ENCODE measurements at regions not wholly inside any gene's neighbourhood (a gene's known extent, or its start where the extent isn't known, plus 50 kb on each side); places are given as distances from the start of the nearest gene placed in this dataset.

DNA sequence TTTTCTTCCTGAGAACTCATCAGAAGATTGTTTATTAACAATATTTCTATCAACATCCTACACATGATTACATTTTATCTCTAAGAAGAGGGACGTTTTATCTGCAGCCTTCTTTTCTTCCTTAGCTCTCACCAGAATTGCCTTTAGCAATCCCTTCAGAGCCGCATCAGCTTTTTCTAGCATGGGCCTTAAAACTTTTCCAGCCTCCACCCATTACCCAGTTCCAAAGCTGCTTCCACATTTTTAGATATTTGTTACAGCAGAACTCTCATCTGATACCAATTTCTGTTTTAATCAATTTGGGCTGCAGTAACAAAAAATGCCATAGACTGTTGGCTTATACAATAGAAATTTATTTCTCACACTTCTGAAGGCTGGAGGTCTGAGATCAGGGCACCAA, 281.5 kb downstream of the THBS2 start:
- no peak overlapping the region for H3K4me3 ChIP-seq (ENCODE audit: low read depth, low read length)
- DNase-seq (ENCODE audit: low read depth, low spot score), result no peak
- TF ChIP-seq, protein P1, sequence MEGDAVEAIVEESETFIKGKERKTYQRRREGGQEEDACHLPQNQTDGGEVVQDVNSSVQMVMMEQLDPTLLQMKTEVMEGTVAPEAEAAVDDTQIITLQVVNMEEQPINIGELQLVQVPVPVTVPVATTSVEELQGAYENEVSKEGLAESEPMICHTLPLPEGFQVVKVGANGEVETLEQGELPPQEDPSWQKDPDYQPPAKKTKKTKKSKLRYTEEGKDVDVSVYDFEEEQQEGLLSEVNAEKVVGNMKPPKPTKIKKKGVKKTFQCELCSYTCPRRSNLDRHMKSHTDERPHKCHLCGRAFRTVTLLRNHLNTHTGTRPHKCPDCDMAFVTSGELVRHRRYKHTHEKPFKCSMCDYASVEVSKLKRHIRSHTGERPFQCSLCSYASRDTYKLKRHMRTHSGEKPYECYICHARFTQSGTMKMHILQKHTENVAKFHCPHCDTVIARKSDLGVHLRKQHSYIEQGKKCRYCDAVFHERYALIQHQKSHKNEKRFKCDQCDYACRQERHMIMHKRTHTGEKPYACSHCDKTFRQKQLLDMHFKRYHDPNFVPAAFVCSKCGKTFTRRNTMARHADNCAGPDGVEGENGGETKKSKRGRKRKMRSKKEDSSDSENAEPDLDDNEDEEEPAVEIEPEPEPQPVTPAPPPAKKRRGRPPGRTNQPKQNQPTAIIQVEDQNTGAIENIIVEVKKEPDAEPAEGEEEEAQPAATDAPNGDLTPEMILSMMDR (IDR thresholded peaks at IDR 0.05; ENCODE audit: insufficient read depth, low read length, missing control alignments), result no peak
- ChIA-PET CTCF (no interaction called here), POLR2A (no interaction called here)

DNA sequence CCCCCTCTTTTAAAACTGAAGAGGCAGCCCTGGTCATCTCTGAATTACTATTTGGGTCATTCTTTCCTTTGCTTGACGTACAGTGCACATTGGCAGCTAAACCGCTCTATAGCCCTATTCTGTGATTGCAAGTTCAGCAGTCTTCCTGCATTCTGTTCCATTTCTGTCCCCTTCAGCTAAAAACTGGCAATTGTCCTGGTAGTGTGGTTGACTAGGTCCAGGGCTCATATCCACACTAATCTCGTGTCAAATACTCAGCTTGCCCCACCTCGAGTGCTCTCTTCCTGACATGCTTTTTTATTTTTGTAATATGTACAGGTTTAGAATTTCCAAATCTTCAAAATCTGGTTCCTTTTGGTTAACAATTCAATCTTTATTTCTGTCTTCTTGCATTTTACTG, 282.1 kb downstream of the THBS2 start:
- H3K4me3 ChIP-seq (ENCODE audit: low read depth, low read length), result no peak overlapping the region
- ChIA-PET CTCF (interaction anchor here (2.4 kb wide), 1 partner anchor 14 kb away, joined by 7 read pairs; no protein-coding TSS in a partner anchor), POLR2A (no interaction called here)
- no peak for DNase-seq (ENCODE audit: low read depth, low spot score)
- TF ChIP-seq, protein P1 (IDR thresholded peaks at IDR 0.05; ENCODE audit: insufficient read depth, low read length, missing control alignments), result no peak

DNA sequence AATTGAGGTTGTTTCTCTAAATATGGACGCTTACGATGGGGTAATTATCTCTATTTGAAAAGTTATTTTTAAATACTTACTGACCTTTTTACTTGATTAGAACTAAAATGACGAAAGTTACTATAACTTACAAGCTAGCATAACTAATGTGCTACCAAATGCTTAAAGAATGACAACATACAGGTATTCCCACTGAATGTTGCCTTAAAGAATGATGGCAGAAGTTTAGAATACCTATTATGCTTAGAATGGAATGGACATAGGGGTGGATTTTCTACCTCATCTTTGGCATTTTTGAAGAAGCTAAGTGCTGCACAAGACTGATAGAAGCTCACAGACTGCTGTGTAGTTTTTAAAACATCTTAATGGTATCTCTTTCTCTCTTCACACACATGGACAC, 284.8 kb downstream of the THBS2 start:
- DNase-seq (ENCODE audit: low read depth, low spot score), result no peak
- TF ChIP-seq, protein P1 (IDR thresholded peaks at IDR 0.05; ENCODE audit: insufficient read depth, low read length, missing control alignments), result no peak
- POLR2A ChIA-PET, result no interaction called here
- CTCF ChIA-PET, result interaction anchor here (3.9 kb wide), 1 partner anchor 12 kb away, joined by 17 read pairs; no protein-coding TSS in a partner anchor
- no peak overlapping the region for H3K4me3 ChIP-seq (ENCODE audit: low read depth, low read length)

DNA sequence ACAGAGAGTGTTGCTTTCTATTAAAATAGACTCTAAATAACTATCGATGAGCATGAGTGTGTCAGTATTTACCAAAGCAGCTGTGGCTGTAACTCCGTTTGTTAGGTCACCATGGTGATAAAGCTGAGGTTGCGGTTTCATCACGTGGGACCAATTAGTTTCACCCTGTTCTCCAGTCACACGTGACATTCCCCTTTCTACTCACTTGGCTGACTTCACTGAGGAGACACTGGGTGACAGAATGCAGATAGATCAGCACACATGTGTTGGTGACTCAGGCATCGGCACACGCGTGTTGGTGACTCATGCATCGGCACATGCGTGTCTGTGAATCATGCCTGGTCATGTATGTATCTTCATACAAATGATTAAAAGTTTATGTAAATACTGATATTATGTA, 285.4 kb downstream of the THBS2 start:
- ChIA-PET CTCF (interaction anchor here (3.9 kb wide), 1 partner anchor 11 kb away, joined by 17 read pairs; no protein-coding TSS in a partner anchor), POLR2A (no interaction called here)
- TF ChIP-seq, protein P1 (IDR thresholded peaks at IDR 0.05; ENCODE audit: insufficient read depth, low read length, missing control alignments), result no peak
- peak; percentile 81 for DNase-seq (ENCODE audit: low read depth, low spot score)
- no peak overlapping the region for H3K4me3 ChIP-seq (ENCODE audit: low read depth, low read length)

DNA sequence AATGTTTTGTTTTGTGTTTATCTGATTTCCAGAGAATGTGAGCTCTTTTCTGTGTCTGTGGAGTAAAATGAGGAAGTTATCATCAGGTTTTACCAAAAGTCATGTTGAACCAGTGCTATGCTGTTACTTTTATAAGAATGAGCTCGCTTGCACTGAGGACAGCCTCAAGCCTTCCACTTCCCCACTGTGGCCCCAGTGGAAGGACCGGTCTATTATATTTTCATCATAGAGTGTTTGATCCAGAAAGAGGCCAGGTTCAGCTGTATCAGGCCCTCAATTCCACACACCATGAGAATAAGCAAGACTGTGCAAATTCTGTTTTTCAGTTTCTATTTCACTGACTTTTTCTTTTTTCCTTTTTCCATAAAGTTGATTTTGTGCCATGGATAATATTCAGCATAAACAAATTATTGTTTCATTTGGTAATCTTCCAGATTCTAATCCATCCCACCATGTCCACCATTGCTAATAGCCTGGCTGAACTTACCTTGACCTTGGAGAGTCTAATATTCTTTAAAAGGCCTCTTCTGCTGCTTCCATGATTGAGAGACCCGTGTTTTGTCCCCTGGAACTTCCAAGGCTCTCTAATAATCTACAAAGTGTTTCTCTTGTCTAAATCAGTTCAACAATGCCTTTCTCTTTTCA, 286.2 kb downstream of the THBS2 start:
- POLR2A ChIA-PET, result no interaction called here
- DNase-seq (ENCODE audit: low read depth, low spot score), result no peak

DNA sequence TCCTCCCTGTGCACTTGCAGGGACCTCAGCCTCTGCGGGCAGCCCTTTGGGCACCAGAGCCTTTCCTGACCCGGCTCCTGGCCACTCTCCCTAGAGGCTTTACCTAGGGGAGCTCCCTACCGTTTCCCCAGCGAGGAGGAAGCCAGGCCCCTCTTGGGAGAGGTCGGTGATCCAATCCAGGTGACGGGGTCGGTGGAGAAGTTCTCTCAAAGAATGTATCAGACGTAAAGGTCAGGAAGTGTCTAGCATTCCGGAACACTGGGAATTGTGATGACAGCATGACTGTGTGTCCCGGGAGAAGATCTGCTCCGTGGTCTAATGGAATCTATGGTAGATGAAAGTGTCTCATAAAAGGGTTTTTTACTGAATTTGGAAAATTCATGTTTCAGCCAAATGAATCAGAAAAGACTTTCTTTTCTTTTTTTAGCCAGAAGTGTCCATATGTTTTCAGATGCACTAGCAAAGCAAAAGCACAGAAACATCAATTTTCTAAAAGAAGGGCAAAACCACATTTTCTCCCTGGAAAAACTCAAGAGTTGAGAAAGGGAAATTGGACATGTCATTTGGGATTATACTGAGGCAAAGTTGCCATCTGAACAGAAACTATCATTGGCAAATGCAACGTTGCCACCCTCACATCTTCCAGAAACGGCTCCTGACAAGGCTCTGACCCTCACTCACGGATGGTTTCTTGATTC, 289.4 kb downstream of the THBS2 start:
- TF ChIP-seq, protein P1 (IDR thresholded peaks at IDR 0.05; ENCODE audit: insufficient read depth, low read length, missing control alignments), result no peak
- no peak for DNase-seq (ENCODE audit: low read depth, low spot score)
- CTCF ChIA-PET, result no interaction called here
- POLR2A ChIA-PET, result no interaction called here
- no peak overlapping the region for H3K4me3 ChIP-seq (ENCODE audit: low read depth, low read length)

More for the DNA sequence above, 286.2 kb downstream of the THBS2 start:
- CTCF ChIA-PET, result interaction anchor here (3.9 kb wide), 1 partner anchor 10 kb away, joined by 17 read pairs; no protein-coding TSS in a partner anchor
- TF ChIP-seq, protein P1 (IDR thresholded peaks at IDR 0.05; ENCODE audit: insufficient read depth, low read length, missing control alignments), result no peak
- no peak overlapping the region for H3K4me3 ChIP-seq (ENCODE audit: low read depth, low read length)

All from AG04449 (cell line).